ENCODE measurements at regions not wholly inside any gene's neighbourhood (a gene's known extent, or its start where the extent isn't known, plus 50 kb on each side); places are given as distances from the start of the nearest gene placed in this dataset.

- Mint-ChIP-seq H3K36me3 (ENCODE audit: unreplicated experiment) (no peaks in the 10 kb centered on the region), H3K4me3 (ENCODE audit: unreplicated experiment) (no peak overlapping the region), H3K27me3 (ENCODE audit: unreplicated experiment) (no peaks in the 10 kb centered on the region), H3K9me3 (ENCODE audit: unreplicated experiment) (peaks cover 7% of the 10 kb centered on the region), H3K27ac (ENCODE audit: unreplicated experiment) (no peak overlapping the region), H3K4me1 (ENCODE audit: low read depth, unreplicated experiment) (peaks cover 7% of the 10 kb centered on the region)
- DNase-seq = no peak
- no peak for TF ChIP-seq CTCF (IDR thresholded peaks at IDR 0.05; ENCODE audit: partially characterized antibody, unreplicated experiment)
Observed at GRCh38 chr5:158022837-158023236, 163.9 kb upstream of the CLINT1 start.

GRCh38 chr5:158022393-158022792 is 163.4 kb upstream of the CLINT1 start:
- Mint-ChIP-seq H3K4me3 (ENCODE audit: unreplicated experiment) (no peak overlapping the region), H3K27me3 (ENCODE audit: unreplicated experiment) (no peaks in the 10 kb centered on the region), H3K4me1 (ENCODE audit: low read depth, unreplicated experiment) (peaks cover 7% of the 10 kb centered on the region), H3K27ac (ENCODE audit: unreplicated experiment) (no peak overlapping the region), H3K36me3 (ENCODE audit: unreplicated experiment) (no peaks in the 10 kb centered on the region), H3K9me3 (ENCODE audit: unreplicated experiment) (peaks cover 7% of the 10 kb centered on the region)
- no peak for TF ChIP-seq CTCF (IDR thresholded peaks at IDR 0.05; ENCODE audit: partially characterized antibody, unreplicated experiment)
- no peak for DNase-seq

- Mint-ChIP-seq H3K9me3 (ENCODE audit: unreplicated experiment) (peaks cover 7% of the 10 kb centered on the region), H3K27me3 (ENCODE audit: unreplicated experiment) (no peaks in the 10 kb centered on the region), H3K27ac (ENCODE audit: unreplicated experiment) (no peak overlapping the region), H3K4me3 (ENCODE audit: unreplicated experiment) (no peak overlapping the region), H3K4me1 (ENCODE audit: low read depth, unreplicated experiment) (peaks cover 7% of the 10 kb centered on the region), H3K36me3 (ENCODE audit: unreplicated experiment) (no peaks in the 10 kb centered on the region)
- DNase-seq = no peak
- no peak for TF ChIP-seq CTCF (IDR thresholded peaks at IDR 0.05; ENCODE audit: partially characterized antibody, unreplicated experiment)
Observed at GRCh38 chr5:158020555-158021418, 161.8 kb upstream of the CLINT1 start.

- H3K9me3 Mint-ChIP-seq (ENCODE audit: unreplicated experiment) = no peaks in the 10 kb centered on the region
- no peak for TF ChIP-seq CTCF (IDR thresholded peaks at IDR 0.05; ENCODE audit: partially characterized antibody, unreplicated experiment)
- no peaks in the 10 kb centered on the region for H3K36me3 Mint-ChIP-seq (ENCODE audit: unreplicated experiment)
- no peak overlapping the region for H3K4me3 Mint-ChIP-seq (ENCODE audit: unreplicated experiment)
- no peaks in the 10 kb centered on the region for H3K27me3 Mint-ChIP-seq (ENCODE audit: unreplicated experiment)
- peaks cover 2% of the 10 kb centered on the region for H3K4me1 Mint-ChIP-seq (ENCODE audit: low read depth, unreplicated experiment)
- H3K27ac Mint-ChIP-seq (ENCODE audit: unreplicated experiment) = no peak overlapping the region
- DNase-seq = no peak
Observed at GRCh38 chr5:158017469-158017868, 158.5 kb upstream of the CLINT1 start.

- Mint-ChIP-seq H3K4me1 (ENCODE audit: low read depth, unreplicated experiment) (no peaks in the 10 kb centered on the region), H3K27ac (ENCODE audit: unreplicated experiment) (no peak overlapping the region), H3K4me3 (ENCODE audit: unreplicated experiment) (no peak overlapping the region), H3K9me3 (ENCODE audit: unreplicated experiment) (no peaks in the 10 kb centered on the region), H3K27me3 (ENCODE audit: unreplicated experiment) (no peaks in the 10 kb centered on the region), H3K36me3 (ENCODE audit: unreplicated experiment) (no peaks in the 10 kb centered on the region)
- no peak for TF ChIP-seq CTCF (IDR thresholded peaks at IDR 0.05; ENCODE audit: partially characterized antibody, unreplicated experiment)
- DNase-seq = no peak
Observed at GRCh38 chr5:158014372-158014771, 155.4 kb upstream of the CLINT1 start.

All from glutamatergic neuron (in vitro differentiated cells).